HG03135 (cell line): ENCODE measurements at regions not wholly inside any gene's neighbourhood (a gene's known extent, or its start where the extent isn't known, plus 50 kb on each side); places are given as distances from the start of the nearest gene placed in this dataset.

Experiments used
- ATAC-seq: cut with Tn5 transposase; IDR thresholded peaks from one replicate; pipeline ENCODE4 v1.9.1; 2021; ENCODE audit warnings: mild to moderate bottlenecking, moderate library complexity; ENCODE audit not compliant: unreplicated experiment

GRCh38 chr3:146928421-146929059 is 323.4 kb upstream of the PLSCR5 start:
- ATAC-seq: no peak

DNA sequence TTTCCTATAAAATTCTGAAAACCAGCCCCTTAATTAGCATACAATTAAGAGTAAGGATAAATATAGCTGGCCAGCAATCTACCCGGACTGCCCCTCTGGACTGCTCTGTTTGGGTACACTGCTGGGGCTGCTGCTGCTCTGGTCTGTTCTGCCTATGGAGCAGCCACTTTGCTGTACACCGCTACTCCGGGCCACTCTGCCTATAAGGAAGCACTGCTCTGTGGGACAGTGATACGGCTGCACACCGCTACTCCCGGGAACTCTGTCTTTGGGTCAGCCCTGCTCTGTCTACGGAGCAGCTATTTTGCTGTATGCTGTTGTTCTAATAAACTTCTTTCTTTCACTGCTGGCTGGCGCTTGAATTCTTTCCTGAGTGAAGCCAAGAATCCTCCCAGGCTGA is 316.5 kb upstream of the PLSCR5 start:
- ATAC-seq: no peak

GRCh38 chr3:146914409-146914808 is 309.3 kb upstream of the PLSCR5 start:
- no peak for ATAC-seq

DNA sequence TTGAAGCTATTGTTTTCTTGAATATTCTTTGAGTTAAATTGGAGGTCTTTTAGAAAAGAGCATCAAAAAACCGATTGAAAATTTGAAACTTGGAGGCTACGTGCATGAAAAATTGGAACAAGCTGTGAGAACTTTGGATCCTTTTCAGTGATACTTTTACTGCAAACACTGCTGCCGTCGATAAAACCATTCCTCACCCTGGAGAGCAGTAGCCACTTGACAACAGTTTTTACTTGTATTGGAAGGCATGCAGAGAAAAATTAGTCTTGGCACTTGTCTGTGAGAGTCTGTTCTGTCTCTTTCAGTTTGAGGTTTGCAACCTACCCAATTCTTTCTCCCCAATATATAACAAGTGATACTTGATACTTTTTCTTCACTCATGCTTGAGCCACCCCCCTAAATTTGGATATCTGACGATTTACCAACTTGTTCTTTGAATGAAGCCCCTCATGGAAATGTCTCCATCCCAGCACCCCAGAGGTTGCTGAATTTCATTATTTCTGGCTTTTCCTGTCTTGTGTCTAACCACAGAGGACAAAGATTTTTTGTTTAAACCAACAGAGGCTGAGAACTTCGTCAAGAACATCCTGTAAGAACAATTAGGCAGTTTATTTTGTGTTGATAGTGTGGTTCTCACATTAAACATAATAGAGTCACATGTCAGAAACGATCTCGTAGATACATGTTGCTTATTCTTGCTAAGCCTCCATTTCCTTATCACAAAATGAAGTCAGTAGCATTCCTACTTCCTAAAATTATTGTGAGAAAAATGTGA is 307.3 kb upstream of the PLSCR5 start:
- ATAC-seq: no peak

DNA sequence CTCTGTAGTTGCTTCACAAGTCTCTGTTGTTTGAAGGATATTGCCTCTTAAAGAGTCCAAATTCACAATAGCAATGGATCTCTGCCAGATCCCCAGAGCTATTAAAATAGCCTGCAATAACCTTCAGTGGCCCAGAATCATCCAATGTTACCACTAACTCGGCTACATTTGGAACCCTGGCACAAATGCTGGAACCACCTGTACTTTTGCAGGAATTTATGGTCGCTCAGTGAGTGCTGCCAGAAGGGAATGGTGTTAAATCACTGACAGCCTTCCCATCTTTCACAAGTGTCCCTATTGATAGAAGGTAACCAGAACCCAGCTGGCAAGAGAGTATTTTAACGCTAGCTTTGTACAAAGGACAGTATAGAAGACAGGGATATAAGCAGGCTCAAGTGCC is 298.8 kb upstream of the PLSCR5 start:
- ATAC-seq: no peak

DNA sequence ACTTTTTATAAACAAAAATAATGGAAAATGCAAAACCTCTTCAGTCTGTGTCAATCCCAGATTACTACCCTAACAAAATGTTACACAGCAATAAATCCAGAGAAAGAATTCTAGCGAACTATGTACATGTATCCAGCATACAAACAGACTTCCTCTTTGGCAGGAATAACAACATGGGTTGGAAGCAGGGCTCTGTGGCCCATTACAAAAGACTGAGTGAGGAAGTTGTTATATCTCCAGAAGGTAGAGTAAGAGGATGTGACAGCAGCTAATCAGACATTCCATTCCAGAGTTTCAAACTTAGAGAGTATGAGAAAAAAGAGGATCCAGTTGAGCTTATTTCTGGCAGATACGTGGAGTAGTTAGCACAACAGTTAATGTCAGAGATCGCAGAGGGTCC is 294.0 kb upstream of the PLSCR5 start:
- no peak for ATAC-seq

GRCh38 chr3:146896711-146897110 is 291.6 kb upstream of the PLSCR5 start:
- ATAC-seq: no peak

- no peak for ATAC-seq
Observed at GRCh38 chr3:146895026-146895749, 290.0 kb upstream of the PLSCR5 start.

DNA sequence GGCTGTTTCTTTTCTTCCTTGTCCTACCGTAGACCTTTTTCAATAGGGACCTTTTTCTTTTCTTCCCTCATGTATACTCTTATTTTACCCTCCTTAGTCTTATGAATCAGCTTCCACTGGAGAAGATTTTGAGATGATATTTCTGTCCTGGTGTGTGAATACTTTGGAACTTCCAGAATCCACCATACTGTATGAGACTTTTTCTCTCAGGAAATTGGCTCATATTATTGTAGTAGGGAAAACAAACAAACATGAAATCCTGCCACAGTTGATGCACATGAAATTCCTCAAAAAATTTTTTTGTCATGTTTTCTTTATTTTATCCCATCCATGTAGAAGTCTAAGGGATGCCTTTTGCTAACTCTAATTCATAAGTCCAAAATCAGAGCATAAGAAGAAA is 289.3 kb upstream of the PLSCR5 start:
- ATAC-seq: no peak

GRCh38 chr3:146892041-146892440 is 286.9 kb upstream of the PLSCR5 start:
- no peak for ATAC-seq

DNA sequence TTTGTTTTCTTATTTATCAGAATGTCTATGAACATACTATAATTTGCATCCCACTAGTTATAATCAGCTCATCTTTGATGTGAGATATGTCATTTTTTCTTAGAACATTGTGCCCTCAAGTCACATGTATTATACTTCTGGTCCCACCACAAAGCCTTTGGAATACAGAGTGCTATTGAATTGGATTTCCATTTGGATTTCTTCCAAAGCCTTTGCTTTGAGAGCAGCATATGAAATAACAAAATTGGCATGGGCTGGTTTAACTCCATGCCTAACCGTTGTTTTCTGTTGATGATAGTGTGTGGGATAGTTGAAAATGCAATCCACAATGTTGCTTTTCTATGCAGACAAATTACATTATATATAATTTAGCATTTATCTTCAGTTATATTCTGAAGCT is 284.5 kb upstream of the PLSCR5 start:
- ATAC-seq: no peak

- no peak for ATAC-seq
Observed at GRCh38 chr3:146888176-146888575, 283.0 kb upstream of the PLSCR5 start.

GRCh38 chr3:146884721-146885120 is 279.6 kb upstream of the PLSCR5 start:
- ATAC-seq: no peak

DNA sequence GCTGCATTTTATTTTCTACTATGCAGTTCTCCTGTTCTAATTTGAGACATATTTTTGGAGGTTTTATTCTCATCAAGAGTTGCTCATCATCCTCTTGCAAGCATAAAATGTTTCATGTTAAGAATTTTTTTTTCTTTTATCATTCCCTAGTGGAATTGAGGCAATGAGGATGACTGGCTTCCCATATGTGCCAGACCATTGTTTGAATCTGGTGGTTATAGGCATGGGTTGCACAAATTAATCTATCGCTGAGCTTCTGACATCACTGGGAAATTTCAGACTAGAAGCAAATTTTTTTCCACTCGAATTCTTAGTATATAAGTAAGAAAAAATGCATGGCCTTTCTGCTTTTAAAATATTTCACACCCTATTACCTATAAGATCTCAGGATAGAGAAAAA is 279.1 kb upstream of the PLSCR5 start:
- ATAC-seq: no peak

DNA sequence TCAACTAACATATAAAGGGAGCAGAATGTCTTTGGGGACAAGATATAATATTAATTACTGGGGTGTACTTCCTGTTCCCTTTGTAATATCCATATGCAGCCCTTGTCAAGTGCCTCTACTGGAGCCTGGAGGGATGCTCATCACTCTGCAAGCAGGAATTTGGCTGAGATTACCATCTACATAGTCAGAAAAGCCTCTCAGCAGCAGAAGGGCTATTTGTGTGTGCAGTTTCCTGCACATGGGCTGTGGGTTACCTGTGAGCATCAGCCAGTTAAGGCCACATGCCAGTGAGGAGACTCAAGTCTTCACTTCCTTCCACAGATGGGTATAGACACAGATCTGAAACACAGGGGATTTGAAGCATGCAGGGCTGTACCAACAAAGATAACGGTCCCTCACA is 278.1 kb upstream of the PLSCR5 start:
- no peak for ATAC-seq

DNA sequence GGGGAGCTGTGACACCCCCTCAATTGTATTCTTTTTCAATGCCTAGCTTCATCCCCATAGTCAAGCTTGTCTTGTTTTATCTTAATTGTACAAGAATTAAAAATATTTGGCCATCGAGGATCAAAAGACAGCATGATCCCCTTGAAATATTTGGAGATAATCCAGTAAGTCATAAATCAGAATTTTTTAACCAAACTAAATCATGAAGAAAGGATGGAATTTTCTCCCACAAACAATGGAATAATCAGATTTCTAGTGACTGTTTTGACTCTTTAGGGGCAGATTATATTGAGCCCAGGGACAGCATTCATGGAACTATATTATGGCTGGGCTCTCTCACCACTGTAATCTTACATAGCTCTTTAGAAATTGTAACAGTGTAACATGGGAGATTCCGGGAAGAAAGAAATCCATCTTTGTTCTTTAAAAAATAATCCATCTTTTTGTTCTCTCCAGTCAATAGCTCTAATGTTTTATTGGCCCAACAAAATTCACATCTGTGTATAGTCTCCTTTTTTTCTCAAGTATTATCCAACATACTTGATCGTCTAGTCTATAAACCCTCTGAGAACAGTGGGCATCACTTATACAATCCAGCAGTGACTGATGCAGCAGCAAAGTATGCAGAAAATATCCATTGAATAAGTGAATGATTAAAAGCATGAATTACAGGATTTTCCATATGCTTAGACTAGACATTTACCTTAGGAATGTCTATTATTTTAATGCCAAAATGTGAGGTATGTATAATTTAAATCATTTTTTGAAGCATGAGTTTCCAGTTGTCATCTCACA is 277.0 kb upstream of the PLSCR5 start:
- no peak for ATAC-seq

DNA sequence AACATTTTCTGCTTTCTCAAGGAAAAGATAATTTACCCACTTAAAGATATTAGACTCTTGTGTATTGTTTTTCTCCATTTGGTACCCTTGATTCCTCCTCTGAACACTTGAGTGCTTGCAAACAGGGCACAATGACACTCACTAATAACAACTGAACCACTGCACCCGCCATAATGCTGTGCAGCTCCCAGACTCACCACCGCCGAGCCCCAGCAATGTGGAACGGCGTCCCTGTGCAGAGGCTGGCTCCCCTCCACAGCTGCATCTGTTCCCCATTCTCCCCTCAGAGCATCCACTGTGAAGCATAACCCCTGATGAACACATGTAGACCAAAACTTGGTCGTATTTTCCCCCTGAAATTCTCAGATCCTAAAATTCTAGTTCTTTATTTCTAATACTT is 276.2 kb upstream of the PLSCR5 start:
- no peak for ATAC-seq

DNA sequence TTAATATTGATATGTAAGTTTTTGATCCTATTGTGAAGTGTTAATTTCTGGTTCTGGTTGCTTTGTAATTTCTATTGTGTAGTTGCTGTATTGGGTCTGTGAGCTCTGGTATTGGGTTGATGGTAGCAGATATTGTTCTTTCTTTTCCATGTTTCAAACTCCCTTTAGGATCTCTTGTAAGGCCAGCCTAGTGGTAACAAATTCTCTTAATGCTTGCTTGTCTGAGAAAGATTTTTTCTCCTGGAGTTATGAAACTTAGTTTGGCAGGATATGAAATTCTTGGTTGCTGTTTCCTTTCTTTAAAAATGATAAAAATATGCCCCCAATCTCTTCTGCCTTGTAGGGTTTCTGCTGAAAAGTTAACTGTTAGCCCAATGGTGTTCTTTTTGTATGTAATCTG is 268.6 kb upstream of the PLSCR5 start:
- no peak for ATAC-seq

GRCh38 chr3:146865175-146865755 is 260.1 kb upstream of the PLSCR5 start:
- no peak for ATAC-seq

DNA sequence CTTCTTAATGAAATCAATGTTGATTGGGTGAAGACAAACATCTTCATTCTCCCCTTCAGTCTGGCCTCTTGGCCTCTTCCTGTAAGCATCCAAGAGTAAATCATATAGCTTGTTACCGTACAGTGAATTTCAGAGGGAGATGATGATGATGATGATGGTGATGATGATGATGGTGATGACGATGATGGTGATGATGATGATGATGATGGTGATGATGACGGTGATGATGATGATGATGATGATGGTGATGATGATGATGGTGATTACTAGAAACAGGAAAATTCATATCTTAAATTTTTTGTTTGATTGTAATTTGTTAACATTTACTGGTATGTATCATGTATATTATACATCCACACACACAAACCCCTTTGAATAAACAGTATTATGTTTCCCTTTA is 256.1 kb upstream of the PLSCR5 start:
- ATAC-seq: no peak

DNA sequence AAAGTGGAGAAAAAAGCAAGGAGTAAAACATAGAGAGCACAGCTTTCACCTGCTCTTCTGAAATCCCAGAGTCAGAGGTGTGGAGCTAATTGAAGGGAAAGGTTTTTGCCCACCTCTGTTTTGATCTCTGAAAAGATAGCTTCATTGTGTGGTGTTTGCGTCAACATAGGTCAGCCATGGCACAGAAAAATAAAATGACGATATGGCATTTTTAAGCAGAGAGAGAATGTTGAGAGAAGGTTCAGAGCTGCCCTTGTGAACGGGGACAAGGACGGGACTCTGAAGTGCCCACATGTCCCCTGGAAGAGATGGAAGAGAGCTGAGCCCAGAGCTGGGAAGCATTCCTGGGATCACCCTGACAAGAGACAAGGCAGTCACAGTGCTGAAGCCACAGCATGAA is 249.4 kb upstream of the PLSCR5 start:
- ATAC-seq: no peak
